NCI-H1092 (cell line): ENCODE measurements at regions not wholly inside any gene's neighbourhood (a gene's known extent, or its start where the extent isn't known, plus 50 kb on each side); places are given as distances from the start of the nearest gene placed in this dataset.

Experiments
- DNase-seq: peaks from one replicate; lab custom pipeline; 2025; lab: John Stamatoyannopoulos, UW

GRCh38 chr1:57633881-57634280 lies 210.0 kb upstream of the DAB1 start:
- DNase-seq: no peak

GRCh38 chr1:57633056-57633455 lies 209.2 kb upstream of the DAB1 start:
- DNase-seq: no peak

DNA sequence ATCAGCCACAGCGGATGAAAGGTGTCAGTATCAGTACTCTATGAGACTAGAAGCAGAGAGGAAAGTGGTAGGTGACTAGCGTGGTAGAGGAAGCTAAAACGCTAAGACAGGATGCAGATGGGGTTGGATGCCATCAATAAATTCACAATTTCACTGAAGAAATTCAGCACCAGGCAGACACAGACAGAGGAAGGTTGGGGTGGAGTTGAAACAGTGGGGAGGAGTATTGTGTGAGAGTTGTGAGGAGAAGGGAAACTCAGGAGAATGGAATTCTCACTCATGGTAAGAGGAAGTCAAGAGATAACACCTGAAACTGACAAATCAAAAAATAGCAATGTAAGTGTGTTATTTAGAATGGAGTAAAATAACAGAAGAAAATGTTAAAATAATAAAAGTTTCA lies 208.5 kb upstream of the DAB1 start:
- DNase-seq: no peak

DNA sequence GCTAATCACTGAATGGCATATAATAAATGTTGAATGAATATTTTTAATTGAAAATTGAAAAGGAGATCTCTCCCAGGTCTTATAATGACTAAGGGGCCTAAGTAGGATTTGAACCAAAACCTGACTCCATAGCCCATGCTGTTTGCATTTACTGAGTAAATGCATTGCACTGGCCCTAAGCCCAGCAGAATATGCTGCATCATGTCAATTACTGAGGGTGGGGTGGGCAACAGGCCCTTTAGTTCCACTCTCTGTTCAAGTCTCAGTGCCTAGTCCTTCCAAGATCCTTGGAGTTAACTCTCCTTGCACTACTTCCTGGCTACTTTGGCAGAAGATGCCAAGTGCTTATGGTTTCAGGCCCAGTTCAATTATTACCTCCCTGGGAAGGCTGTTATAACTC lies 203.8 kb upstream of the DAB1 start:
- DNase-seq: no peak

GRCh38 chr1:57623791-57624538 lies 200.1 kb upstream of the DAB1 start:
- no peak for DNase-seq

GRCh38 chr1:57623039-57623790 lies 199.4 kb upstream of the DAB1 start:
- DNase-seq: no peak

DNA sequence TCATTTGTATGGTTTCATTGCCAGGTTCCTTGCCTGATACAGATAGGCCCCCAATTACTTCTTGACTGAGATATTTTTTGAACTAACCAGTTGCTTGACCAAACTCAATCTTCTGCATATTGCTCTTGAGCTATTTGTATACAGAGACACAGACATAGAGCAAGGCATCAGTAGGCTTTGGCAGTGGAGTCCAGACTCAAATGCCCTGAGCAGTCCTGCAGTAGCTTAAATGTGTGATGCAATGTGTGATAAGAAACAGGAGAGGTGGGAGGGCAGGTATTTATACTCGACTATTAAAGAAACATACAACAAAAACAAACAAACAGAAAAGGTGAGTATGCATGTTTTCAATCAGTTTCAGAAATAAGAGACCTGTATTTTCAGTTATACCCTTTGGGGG lies 197.9 kb upstream of the DAB1 start:
- DNase-seq: no peak

- no peak for DNase-seq
These were observed 196.7 kb upstream of the DAB1 start for GRCh38 chr1:57620605-57621004.

DNA sequence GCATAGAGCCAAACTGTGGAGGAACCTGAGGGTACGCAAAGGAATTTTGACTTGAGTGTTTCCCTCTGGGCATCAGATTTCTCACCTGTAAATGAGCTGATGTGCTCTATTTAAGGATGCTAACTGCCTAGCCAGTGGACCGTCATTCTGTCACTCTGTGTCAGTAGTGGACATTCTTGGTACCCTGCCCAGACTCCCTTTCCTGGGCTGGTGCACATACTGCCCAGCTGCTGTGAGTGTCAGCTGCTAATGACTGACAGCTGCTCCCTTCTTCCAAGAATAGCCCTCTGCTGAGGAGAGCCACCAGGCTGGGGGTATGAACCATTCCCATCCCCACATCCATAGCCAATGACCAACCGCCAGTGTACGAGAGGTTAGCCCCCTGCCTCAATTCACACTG lies 193.1 kb upstream of the DAB1 start:
- no peak for DNase-seq

DNA sequence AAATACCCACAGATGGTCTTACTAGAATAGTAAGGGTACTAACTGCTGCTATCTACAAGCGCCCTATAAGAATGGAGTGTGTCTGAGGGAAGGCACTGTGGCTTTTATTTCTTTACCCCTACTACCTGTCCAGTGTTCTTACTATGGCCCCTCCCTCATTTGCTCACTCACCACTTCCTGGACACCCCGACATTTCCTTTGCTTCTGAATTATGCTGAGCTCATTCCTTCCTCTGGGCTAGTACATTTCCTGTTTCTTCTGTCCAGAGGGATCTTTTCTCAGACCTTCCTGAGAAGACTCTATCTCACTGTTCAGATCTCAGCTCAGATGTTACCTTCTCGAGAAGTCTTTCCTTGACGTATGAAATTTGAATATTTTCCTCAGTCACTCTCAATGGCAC lies 192.1 kb upstream of the DAB1 start:
- DNase-seq: no peak

DNA sequence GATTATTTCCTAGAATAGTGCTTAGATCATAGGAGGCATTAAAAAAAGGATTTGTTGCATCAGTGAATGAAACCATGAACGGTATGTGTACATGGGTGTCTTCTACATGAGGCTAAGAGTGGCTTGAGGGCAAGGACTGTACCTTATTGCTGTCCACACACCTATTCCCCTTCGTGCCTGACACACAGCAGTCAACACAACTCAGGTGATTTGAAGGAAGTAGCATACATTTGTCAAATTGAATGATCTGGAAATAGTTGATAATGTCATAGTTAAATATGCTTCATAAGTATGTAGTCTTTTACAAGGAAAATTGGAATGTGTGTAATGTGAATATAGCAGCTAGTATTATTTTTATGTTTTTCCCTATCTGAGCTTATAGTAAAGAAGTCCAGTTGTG lies 189.0 kb upstream of the DAB1 start:
- DNase-seq: no peak

DNA sequence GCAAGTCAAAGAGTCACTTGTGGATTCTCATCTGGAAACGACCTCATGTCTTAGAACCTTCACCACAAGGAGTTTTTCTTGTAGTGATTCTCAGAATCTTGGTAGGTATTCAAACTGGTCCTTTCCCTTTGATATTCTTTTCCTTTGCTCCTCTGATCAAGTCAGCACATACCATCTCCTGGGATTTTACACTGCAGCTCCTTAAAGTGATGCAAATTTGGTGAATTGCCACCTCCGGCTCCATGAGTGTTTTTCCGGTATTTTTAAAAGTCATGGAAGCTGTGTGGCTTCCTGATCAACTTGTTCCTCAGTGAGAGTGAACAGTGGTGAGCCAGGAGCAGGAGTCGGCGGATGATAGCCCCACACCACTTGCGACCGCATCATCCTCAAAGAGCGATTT lies 182.1 kb upstream of the DAB1 start:
- DNase-seq: no peak

- no peak for DNase-seq
These were observed 179.8 kb upstream of the DAB1 start for GRCh38 chr1:57603696-57604095.

DNA sequence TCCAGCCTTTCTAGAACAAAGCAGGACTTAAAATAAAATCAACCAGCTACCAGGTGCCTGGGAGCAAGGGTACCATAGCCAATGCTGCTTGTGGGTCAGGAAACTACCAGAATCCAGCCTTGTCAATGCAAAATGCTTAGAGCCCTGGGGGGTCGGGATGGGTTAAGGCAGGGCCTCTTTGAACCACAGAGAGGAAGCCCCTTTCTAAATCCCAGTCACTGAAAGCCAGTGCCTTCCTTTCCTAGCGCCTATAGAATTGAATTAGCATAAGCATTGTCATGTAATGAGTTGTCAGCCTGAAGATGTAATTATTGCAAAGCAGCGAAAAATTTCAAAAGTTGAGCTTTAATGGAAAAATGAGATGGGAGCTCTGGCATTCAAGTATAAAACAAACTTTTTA lies 176.6 kb upstream of the DAB1 start:
- no peak for DNase-seq

GRCh38 chr1:57599236-57599994 lies 175.6 kb upstream of the DAB1 start:
- DNase-seq: no peak

GRCh38 chr1:57597036-57597435 lies 173.2 kb upstream of the DAB1 start:
- DNase-seq: no peak

DNA sequence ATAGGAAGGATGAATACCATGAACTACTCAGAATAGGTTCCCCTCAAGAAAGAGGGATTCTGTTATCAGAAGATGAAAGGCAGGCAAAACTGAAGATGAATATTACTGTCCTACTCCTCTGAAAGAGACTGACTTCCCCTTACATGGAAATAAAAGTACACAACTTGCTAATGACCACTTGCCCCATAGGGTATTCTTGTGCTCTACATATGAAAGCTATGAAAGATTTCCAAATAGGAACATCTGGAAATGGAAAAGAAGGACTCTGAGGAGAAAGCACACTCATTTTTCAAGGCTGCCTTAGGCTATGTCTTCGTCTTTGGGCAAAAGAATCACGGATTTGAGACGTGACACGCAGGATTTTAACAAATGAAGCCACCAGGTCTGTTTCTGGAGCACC lies 170.1 kb upstream of the DAB1 start:
- DNase-seq: no peak

DNA sequence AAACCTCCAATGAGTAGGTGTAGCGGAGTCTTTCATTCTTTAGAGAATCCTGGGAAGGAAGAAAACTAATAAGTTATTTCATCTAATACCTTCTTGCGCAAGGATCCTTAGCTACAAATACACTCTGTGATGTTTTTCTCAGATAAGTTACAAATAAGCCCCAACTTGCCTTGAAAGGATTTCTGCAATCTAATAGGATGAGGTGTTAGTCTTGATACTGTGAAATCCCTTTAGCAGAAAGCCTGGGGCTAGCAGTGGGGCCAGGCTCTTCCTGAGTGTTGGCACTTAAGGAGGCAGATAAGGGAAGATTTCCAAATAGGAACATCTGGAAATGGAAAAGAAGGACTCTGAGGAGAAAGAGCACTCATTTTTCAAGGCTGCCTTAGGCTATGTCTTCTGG lies 168.0 kb upstream of the DAB1 start:
- no peak for DNase-seq

DNA sequence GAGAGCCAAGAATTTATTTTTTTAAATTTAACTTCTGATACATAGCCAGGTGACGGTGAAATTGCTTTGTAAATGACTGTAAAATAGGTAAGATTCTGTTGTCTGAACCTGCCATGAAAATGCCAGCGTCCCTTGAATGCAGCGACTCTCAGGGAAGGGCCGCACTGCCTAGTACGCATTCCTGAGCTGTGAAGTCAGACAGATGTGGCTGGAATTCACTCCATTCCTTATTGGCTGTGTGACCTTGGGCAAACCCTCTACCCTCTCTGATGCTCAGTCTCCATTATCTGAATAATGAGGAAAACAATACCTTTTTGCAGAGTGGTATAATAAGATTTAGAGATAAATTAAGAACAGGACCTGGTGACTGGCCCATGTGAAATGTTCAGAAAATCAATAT lies 167.1 kb upstream of the DAB1 start:
- no peak for DNase-seq

GRCh38 chr1:57586842-57587241 lies 163.0 kb upstream of the DAB1 start:
- DNase-seq: no peak

GRCh38 chr1:57578680-57579079 lies 154.8 kb upstream of the DAB1 start:
- no peak for DNase-seq

- no peak for DNase-seq
These were observed 154.2 kb upstream of the DAB1 start for GRCh38 chr1:57578099-57578498.

DNA sequence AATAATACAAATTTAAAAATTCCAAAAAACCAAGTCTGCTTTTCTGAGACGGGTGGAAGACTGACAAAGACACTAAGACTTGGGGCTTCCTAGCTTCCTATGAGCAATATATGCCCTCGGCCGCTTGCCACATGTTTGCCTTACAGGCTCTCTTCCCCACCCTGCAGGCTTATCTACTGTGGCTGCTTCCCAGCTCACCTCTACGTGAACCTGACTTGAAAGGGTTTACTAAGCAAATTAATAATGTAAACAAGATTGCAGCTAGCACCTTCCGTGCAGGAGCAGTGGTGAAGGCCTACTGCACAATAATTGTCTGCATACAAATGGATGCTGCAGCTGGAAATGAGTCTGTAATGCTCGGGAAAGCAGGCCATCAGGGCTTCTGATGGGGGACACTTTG lies 152.9 kb upstream of the DAB1 start:
- peak; percentile 15 for DNase-seq
